ENCODE measurements at regions not wholly inside any gene's neighbourhood (a gene's known extent, or its start where the extent isn't known, plus 50 kb on each side); places are given as distances from the start of the nearest gene placed in this dataset.

DNA sequence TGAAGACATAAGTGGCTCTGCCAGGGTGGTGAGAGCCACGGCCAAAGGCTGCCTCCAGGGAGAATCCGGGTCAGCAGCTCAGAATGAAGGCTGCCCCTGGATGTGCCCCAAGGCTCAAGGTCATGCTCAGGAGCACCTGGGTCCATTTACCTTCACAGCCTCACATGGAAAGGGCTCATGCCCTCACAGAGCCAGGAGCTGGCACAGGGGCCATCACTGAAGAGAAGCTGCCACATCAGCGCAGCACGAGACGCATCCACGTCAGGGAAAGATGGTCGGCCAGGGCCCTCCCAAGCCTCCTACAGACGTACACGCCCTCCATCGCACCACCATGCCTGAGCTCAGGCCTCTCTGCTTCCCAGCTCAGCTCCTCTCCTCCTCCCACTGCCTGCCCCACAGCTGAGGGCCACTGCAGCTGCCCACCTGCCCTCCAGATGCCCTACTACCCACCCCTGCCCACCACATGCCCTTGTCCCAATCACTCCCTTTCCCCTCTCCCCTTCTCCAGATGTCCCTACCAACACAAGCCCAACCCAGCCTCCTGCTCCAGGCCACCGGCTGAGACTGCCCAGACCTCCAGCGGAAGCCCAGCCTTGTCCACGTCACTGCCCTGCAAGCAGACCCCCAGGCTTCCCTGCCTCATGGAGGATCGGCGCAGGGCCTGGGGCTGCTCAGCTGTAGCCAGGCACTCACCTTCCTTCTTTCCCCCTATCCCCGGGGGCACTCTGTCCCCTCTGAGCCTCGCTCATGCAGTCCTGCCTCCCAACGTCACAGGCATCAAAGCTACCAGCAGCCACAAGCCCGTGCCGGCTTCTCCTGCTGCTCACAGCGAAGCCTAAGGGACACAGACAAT, 144.1 kb downstream of the SHANK2 start:
- Histone ChIP-seq H3K27ac (ENCODE audit: low read depth, low read length) (no peak overlapping the region), H4K5ac (ENCODE audit: insufficient read length, low read depth, low read length) (no peak overlapping the region), H3K4ac (replicated peaks; ENCODE audit: insufficient read length, low read depth, low read length) (no peak overlapping the region), H3K79me2 (ENCODE audit: control insufficient read depth in 1 of 2, insufficient read depth in 2 of 2, low read length in 2 of 2) (no peaks in the 10 kb centered on the region), H3K4me3 (ENCODE audit: extremely low read depth in 1 of 4, insufficient read depth in 2 of 4, low read depth in 3 of 4, low read length in 4 of 4) (no peak overlapping the region), H3K4me1 (replicated peaks in 1 of 4; ENCODE audit: control insufficient read depth in 3 of 4, insufficient read depth in 4 of 4, low read length in 3 of 4) (peaks cover 0 to 10% (median 6%) of the 10 kb centered on the region in 4 experiments; a peak in 6 of 7 replicates), H3K23me2 (ENCODE audit: low read depth, low read length) (no peaks in the 10 kb centered on the region), H3K9me3 (ENCODE audit: insufficient read depth in 2 of 2, low read depth in 1 of 2, low read length in 1 of 2) (no peaks in the 10 kb centered on the region), H3K36me3 (ENCODE audit: control insufficient read depth in 2 of 4, insufficient read depth in 4 of 4, low read length in 3 of 4) (peaks cover 7 to 22% (median 9%) of the 10 kb centered on the region in 4 experiments; a peak in 7 of 8 replicates), H4K8ac (ENCODE audit: extremely low read depth, insufficient read depth, low read length) (no peak overlapping the region), H2BK20ac (ENCODE audit: low read length) (no peak overlapping the region), H3K56ac (replicated peaks; ENCODE audit: insufficient read length, low read depth, low read length) (no peak overlapping the region), H2BK15ac (ENCODE audit: low read length) (no peak overlapping the region), H3K14ac (ENCODE audit: insufficient read length) (no peak overlapping the region), H3K23ac (ENCODE audit: insufficient read length) (no peak overlapping the region), H4K91ac (replicated peaks; ENCODE audit: insufficient read length, low read length) (no peak overlapping the region), H2BK120ac (replicated peaks; ENCODE audit: low read depth, low read length) (no peak overlapping the region), H2BK5ac (ENCODE audit: low read depth, low read length) (no peak overlapping the region; the same call in 1 of the 2 replicates), H3K27me3 (replicated peaks in 1 of 4; ENCODE audit: control insufficient read depth in 3 of 4, extremely low read depth in 1 of 4, insufficient read depth in 3 of 4, low read length in 3 of 4) (no peaks in the 10 kb centered on the region), H2AK5ac (ENCODE audit: low read depth, low read length) (no peak overlapping the region), H3K18ac (ENCODE audit: extremely low read depth, low read length) (no peak overlapping the region), H2AFZ (ENCODE audit: low read length) (no peak overlapping the region), H2BK12ac (ENCODE audit: low read depth, low read length) (no peak overlapping the region), H3K9ac (replicated peaks in 1 of 4; ENCODE audit: extremely low read depth in 1 of 4, low read depth in 3 of 4, low read length in 3 of 4) (no peak overlapping the region), H3K79me1 (ENCODE audit: low read depth, low read length) (peaks cover 2% of the 10 kb centered on the region; the same call in 1 of the 2 replicates), H3K4me2 (ENCODE audit: insufficient read depth in 1 of 2, low read depth in 2 of 2, low read length in 2 of 2) (no peak overlapping the region), H4K20me1 (replicated peaks in 1 of 2; ENCODE audit: control insufficient read depth in 1 of 2, insufficient read depth in 2 of 2, low read length in 2 of 2) (peaks cover 0 to 3% of the 10 kb centered on the region in 2 experiments)
- 91% methylated on average over 21 of the region's 21 CpGs; no CpG with 5 or more reads in 1 of the 2 experiments for WGBS, 2 experiments (ENCODE audit: extremely low coverage in 1 of 2, insufficient coverage in 1 of 2, insufficient read length in 1 of 2, insufficient replicate concordance in 2 of 2, low coverage in 1 of 2, low lambda C conversion rate in 2 of 2, missing lambda C conversion rate in 1 of 2)
- DNase-seq (ENCODE audit: low read depth in 1 of 2, low spot score in 2 of 2) (no peak), FAIRE-seq (no peak)
- CTCF ChIA-PET (ENCODE audit: partially characterized antibody): interaction anchor here (0.7 to 1.3 kb wide), 3 partner anchors 13 to 311 kb away, joined by 3 read pairs; no protein-coding TSS in a partner anchor
- POLR2A ChIA-PET (ENCODE audit: partially characterized antibody): no interaction called here
- no peak for TF ChIP-seq SP2 (IDR thresholded peaks at IDR 0.05; ENCODE audit: low read length)
- TF ChIP-seq SAP30 (IDR thresholded peaks at IDR 0.05; ENCODE audit: insufficient read depth, insufficient replicate concordance, low read length): no peak
- TF ChIP-seq, protein P1, sequence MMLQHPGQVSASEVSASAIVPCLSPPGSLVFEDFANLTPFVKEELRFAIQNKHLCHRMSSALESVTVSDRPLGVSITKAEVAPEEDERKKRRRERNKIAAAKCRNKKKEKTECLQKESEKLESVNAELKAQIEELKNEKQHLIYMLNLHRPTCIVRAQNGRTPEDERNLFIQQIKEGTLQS (IDR thresholded peaks at IDR 0.05; ENCODE audit: insufficient read depth, low read depth, low read length): no peak
- no peak for TF ChIP-seq CBX8 (IDR thresholded peaks at IDR 0.05; ENCODE audit: borderline replicate concordance, low read depth, low read length)
- TF ChIP-seq JUND (IDR thresholded peaks at IDR 0.05; ENCODE audit: low read length): no peak
- no peak for TF ChIP-seq SIX5 (IDR thresholded peaks at IDR 0.05; ENCODE audit: low read depth, low read length)
- no peak for TF ChIP-seq EP300 (IDR thresholded peaks at IDR 0.05; ENCODE audit: borderline replicate concordance in 1 of 2, low read depth in 2 of 2, low read length in 2 of 2)
- no peak for TF ChIP-seq NANOG (IDR thresholded peaks at IDR 0.05; ENCODE audit: insufficient read depth, low read depth, low read length, poor library complexity, severe bottlenecking)
- TF ChIP-seq NRF1 (IDR thresholded peaks at IDR 0.05; ENCODE audit: low read depth, low read length): no peak
- TF ChIP-seq MAFK (IDR thresholded peaks at IDR 0.05; ENCODE audit: low read depth, low read length): no peak
- TF ChIP-seq HDAC2 (IDR thresholded peaks at IDR 0.05; ENCODE audit: borderline replicate concordance in 1 of 2, low read depth in 2 of 2, low read length in 2 of 2): no peak

Data from H1 (cell line).